ENCODE measurements at regions not wholly inside any gene's neighbourhood (a gene's known extent, or its start where the extent isn't known, plus 50 kb on each side); places are given as distances from the start of the nearest gene placed in this dataset.

DNA sequence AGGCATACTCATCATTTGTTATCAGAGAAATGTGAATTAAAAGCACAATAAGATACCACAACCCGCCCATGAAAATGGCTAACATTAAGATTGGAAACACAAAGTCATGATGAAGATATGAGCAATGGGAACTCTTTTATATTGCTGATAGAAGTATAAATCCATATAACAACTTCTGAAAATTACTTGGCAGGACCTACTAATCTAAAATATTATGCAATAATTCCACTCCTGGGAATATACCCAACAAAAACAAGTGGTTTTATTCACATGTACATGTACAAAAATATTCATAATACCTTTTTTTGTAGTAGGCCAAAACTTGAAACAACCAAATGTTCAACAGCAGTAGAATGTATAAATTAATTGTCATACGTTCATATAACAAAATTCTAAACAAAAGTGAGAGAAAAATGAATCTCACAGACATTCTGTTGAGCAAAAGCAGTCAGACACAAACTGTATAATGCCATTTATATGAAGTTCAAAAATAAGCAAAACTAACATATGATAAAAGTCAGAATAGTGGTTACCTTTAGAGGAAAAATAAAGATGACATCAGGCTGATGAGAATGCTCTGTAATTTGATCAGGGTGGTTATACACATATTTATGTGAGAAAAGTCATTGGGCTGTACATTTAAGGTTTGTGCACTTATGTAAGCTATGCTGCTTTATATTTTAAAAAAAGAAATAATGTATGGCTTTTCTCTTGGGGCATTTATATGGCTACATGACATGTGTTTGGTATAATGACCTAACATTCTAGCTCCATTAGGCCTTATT, 309.2 kb upstream of the KITLG start:
- H3K79me2 ChIP-seq (ENCODE audit: low read depth): no peaks in the 10 kb centered on the region
- Mint-ChIP-seq H3K36me3 (no peaks in the 10 kb centered on the region), H3K4me1 (no peaks in the 10 kb centered on the region), H3K27ac (no peak overlapping the region), H3K9me3 (no peaks in the 10 kb centered on the region), H3K27me3 (ENCODE audit: insufficient read depth, low read depth) (no peaks in the 10 kb centered on the region), H3K4me3 (no peak overlapping the region)
- no peaks in the 10 kb centered on the region for H3K36me3 ChIP-seq
- no peaks in the 10 kb centered on the region for H3K4me1 ChIP-seq
- H3K4me3 ChIP-seq: no peak overlapping the region
- no peak overlapping the region for H3K9ac ChIP-seq
- no peak overlapping the region for H2AFZ ChIP-seq (replicated peaks)
- TF ChIP-seq, protein P1, sequence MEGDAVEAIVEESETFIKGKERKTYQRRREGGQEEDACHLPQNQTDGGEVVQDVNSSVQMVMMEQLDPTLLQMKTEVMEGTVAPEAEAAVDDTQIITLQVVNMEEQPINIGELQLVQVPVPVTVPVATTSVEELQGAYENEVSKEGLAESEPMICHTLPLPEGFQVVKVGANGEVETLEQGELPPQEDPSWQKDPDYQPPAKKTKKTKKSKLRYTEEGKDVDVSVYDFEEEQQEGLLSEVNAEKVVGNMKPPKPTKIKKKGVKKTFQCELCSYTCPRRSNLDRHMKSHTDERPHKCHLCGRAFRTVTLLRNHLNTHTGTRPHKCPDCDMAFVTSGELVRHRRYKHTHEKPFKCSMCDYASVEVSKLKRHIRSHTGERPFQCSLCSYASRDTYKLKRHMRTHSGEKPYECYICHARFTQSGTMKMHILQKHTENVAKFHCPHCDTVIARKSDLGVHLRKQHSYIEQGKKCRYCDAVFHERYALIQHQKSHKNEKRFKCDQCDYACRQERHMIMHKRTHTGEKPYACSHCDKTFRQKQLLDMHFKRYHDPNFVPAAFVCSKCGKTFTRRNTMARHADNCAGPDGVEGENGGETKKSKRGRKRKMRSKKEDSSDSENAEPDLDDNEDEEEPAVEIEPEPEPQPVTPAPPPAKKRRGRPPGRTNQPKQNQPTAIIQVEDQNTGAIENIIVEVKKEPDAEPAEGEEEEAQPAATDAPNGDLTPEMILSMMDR (IDR thresholded peaks at IDR 0.05): no peak
- TF ChIP-seq EZH2phosphoT487 (IDR thresholded peaks at IDR 0.05) (no peak), EZH2 (IDR thresholded peaks at IDR 0.05) (no peak)
- H3K4me2 ChIP-seq: no peak overlapping the region
- no peak for DNase-seq (ENCODE audit: low spot score)
- no peaks in the 10 kb centered on the region for H3K27me3 ChIP-seq
- H3F3A ChIP-seq (ENCODE audit: low read depth): no peaks in the 10 kb centered on the region
- no peaks in the 10 kb centered on the region for H4K20me1 ChIP-seq (ENCODE audit: low read depth)
- H3K9me3 ChIP-seq (ENCODE audit: low read depth): no peaks in the 10 kb centered on the region
- no peak overlapping the region for H3K27ac ChIP-seq

DNA sequence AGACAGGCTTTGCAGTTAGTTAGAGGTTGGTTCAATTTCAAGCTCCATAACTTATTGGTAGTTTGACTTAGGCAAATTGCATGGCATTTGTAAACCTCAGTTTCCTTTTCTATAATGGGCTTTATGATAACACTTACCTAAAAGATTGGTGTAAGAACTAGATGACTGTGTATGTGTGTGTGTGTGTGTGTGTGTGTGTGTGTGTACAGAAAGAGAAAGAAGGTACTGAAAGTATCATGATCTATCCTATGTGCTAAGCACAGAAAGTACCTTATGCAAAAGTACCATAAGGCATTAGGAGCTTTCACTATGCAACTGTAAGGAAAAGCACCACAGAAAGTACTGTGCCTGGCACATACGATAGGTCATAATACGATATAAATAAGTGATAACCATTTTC, 304.3 kb upstream of the KITLG start:
- no peak for DNase-seq (ENCODE audit: low spot score)
- Mint-ChIP-seq H3K9me3 (no peaks in the 10 kb centered on the region), H3K27me3 (ENCODE audit: insufficient read depth, low read depth) (no peaks in the 10 kb centered on the region), H3K27ac (no peak overlapping the region), H3K4me1 (no peaks in the 10 kb centered on the region), H3K4me3 (no peak overlapping the region), H3K36me3 (no peaks in the 10 kb centered on the region)
- no peaks in the 10 kb centered on the region for H3K27me3 ChIP-seq
- no peaks in the 10 kb centered on the region for H3F3A ChIP-seq (ENCODE audit: low read depth)
- H3K27ac ChIP-seq: no peak overlapping the region
- H3K4me2 ChIP-seq: no peak overlapping the region
- TF ChIP-seq EZH2 (IDR thresholded peaks at IDR 0.05): no peak
- TF ChIP-seq EZH2phosphoT487 (IDR thresholded peaks at IDR 0.05): no peak
- TF ChIP-seq, protein P1 (IDR thresholded peaks at IDR 0.05): no peak
- H3K79me2 ChIP-seq (ENCODE audit: low read depth): no peaks in the 10 kb centered on the region
- H2AFZ ChIP-seq (replicated peaks): no peak overlapping the region
- no peak overlapping the region for H3K4me3 ChIP-seq
- H3K9me3 ChIP-seq (ENCODE audit: low read depth): no peaks in the 10 kb centered on the region
- no peak overlapping the region for H3K9ac ChIP-seq
- no peaks in the 10 kb centered on the region for H3K36me3 ChIP-seq
- H3K4me1 ChIP-seq: no peaks in the 10 kb centered on the region
- H4K20me1 ChIP-seq (ENCODE audit: low read depth): no peaks in the 10 kb centered on the region

DNA sequence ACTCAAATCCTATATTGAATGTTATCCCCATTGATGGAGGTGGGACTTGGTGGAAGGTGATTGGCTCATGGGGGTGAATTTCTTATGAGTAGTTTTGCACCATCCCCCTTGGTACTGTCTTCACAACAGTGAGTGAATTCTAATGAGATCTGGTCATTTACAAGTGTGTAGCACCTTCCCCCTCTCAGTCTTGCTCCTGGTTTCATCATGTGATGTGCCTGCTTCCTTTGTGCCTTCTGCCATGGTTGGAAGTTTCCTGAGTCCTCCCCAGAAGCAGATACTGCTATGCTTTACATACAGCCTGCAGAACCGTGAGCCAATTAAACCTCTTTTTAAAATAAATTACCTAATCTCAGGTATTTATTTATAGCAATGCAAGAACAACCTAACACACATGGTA, 302.4 kb upstream of the KITLG start:
- H3K4me2 ChIP-seq: no peak overlapping the region
- no peaks in the 10 kb centered on the region for H3F3A ChIP-seq (ENCODE audit: low read depth)
- no peak overlapping the region for H3K9ac ChIP-seq
- no peaks in the 10 kb centered on the region for H4K20me1 ChIP-seq (ENCODE audit: low read depth)
- H3K9me3 Mint-ChIP-seq: no peaks in the 10 kb centered on the region
- TF ChIP-seq EZH2phosphoT487 (IDR thresholded peaks at IDR 0.05) (no peak), EZH2 (IDR thresholded peaks at IDR 0.05) (no peak)
- TF ChIP-seq, protein P1 (IDR thresholded peaks at IDR 0.05): no peak
- no peaks in the 10 kb centered on the region for H3K79me2 ChIP-seq (ENCODE audit: low read depth)
- H3K27ac ChIP-seq: no peak overlapping the region
- no peaks in the 10 kb centered on the region for H3K27me3 Mint-ChIP-seq (ENCODE audit: insufficient read depth, low read depth)
- no peaks in the 10 kb centered on the region for H3K36me3 Mint-ChIP-seq
- H3K4me1 ChIP-seq: no peaks in the 10 kb centered on the region
- H3K4me3 Mint-ChIP-seq: no peak overlapping the region
- no peak overlapping the region for H3K27ac Mint-ChIP-seq
- peaks cover 3% of the 10 kb centered on the region for H3K4me1 Mint-ChIP-seq
- no peaks in the 10 kb centered on the region for H3K36me3 ChIP-seq
- DNase-seq (ENCODE audit: low spot score): no peak
- H2AFZ ChIP-seq (replicated peaks): no peak overlapping the region
- no peaks in the 10 kb centered on the region for H3K27me3 ChIP-seq
- H3K4me3 ChIP-seq: no peak overlapping the region
- no peaks in the 10 kb centered on the region for H3K9me3 ChIP-seq (ENCODE audit: low read depth)
